Esophagus muscularis mucosa (tissue), 4 donors: ENCODE measurements at regions not wholly inside any gene's neighbourhood (a gene's known extent, or its start where the extent isn't known, plus 50 kb on each side); places are given as distances from the start of the nearest gene placed in this dataset.

Experiments used
- CTCF ChIP-seq, 3 experiments: fragments of 200-600 bp in 2 of 3; fragments of 450-650 bp in 1 of 3; sonication (generic) in 2 of 3; IDR thresholded peaks; one replicate each; pipeline ENCODE4 v1.5.1; 2017 to 2019; ENCODE audit warnings: antibody characterized with exemption in 3 of 3, mild to moderate bottlenecking in 2 of 3, moderate library complexity in 1 of 3
- EP300 ChIP-seq: sonication (generic); formaldehyde crosslinking; IDR thresholded peaks from one replicate; pipeline ENCODE4 v1.6.1; 2017; ENCODE audit warnings: antibody characterized with exemption
- POLR2A ChIP-seq: fragments of 450-650 bp; IDR thresholded peaks from one replicate; pipeline ENCODE4 v1.6.1; 2017; ENCODE audit warnings: antibody characterized with exemption, moderate library complexity, mild to moderate bottlenecking, low read depth
- POLR2AphosphoS5 ChIP-seq, 2 donors: sonication (generic); formaldehyde crosslinking; IDR thresholded peaks; one replicate each; pipeline ENCODE4 v1.6.1; 2017; ENCODE audit warnings: antibody characterized with exemption in 2 of 2

DNA sequence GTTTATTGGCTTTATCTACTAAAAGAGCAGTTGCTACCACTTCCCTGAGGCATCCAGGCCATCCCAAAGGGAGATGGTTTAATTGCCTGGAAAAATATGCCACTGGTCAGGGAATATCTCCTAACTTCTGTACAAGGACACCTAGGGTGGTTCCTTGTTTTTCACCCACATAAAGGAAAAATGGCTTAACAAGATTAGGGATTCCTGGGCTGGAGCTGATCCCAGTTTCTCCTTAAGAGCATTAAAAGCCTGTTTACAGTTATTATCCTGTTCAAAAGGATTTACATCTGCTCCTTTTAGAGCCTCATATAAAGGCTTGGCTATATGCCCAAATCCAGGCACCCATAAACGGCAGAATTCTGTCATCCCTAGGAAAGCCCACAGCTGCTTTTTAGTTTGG is 70.2 kb upstream of the WNT7A start:
- TF ChIP-seq POLR2A (no peak), CTCF (IDR thresholded peaks at IDR 0.05) (no peak), EP300 (no peak), POLR2AphosphoS5 (IDR thresholded peaks at IDR 0.05) (no peak)
